Stimulated activated CD4-positive, alpha-beta T cell treated with anti-CD3 and anti-CD28 coated beads, TNF-alpha, amount 100 ng/mL, for 24 hours (primary cell): ENCODE measurements at regions not wholly inside any gene's neighbourhood (a gene's known extent, or its start where the extent isn't known, plus 50 kb on each side); places are given as distances from the start of the nearest gene placed in this dataset.

Source experiments
- DNase-seq, 3 experiments: peaks; one replicate each; pipeline ENCODE4 v3.0.0-alpha.2; 2020; ENCODE audit warnings: low read depth in 3 of 3

DNA sequence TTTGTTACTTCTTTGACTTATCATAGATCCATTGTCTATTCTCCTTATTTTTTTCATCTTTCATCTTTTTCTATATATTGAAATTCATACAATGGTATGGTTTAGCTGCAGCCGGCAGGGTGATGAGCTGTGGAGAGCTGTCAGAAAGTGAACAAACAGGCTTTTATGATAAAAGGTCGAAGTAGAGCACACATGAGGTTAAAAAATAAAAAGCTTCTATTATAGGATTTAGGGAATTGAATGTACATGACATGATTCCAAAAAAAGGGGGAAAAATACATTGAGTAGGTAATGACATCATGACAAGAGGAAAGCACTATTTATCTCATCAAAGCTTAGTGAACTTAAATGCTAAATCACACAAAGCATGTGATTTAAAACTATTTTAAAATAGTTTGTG lies 884.8 kb downstream of the METTL15 start:
- no peak for DNase-seq

DNA sequence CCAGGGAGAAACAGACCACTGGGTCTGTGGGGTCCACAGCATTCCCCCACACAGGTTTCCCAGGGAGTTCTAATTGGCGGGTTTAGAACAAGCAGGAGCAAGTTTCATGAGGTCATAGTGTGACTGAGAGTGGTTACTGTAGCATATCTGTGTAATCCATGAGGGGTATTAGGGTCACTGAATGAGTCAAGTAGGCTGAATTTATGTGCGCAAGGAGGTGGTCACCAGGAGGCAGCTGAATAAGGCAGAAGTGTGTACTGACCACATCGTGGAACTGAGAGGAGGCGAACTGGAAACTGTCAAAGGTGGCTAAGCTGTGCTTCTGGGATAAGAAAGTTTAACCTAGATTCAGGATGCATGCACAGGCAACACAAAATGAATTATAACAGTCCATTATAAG lies 876.0 kb downstream of the METTL15 start:
- no peak for DNase-seq

DNA sequence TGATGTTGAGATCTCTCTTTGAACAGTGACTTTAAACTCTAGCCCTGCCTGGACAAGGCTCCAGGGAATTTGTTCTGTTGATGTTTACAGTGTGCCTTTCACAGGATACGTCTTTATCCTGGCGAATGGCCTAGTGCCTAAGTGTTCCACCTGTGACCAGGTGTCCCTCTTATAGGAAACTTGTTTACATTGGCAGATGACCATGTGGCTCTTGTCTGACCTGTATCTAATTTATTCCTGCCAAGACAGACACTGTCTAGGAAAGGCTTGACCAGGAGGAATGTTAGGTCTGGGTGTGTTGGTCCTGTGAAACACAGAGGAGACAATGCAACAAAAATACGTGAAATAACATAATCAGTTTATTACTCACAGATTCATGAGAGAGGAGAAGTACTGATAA lies 875.6 kb downstream of the METTL15 start:
- DNase-seq, result no peak

DNA sequence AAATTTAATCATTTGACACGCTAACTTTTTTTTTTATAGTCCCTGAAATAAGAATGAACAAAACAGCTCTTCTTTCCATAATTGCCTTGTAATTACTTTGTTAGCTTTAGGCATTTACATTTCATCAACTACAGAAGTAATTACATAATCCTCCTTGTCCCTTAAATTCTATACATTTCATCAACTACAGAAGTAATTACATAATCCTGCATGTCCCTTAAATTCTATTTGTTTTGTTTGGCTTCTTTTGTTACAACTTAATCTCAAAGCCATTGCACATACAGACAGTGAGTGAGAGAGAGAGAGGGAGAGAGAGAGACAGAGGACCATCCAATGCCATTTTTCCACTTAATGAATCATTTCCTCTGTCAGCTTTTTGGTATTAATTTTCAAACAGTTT lies 873.2 kb downstream of the METTL15 start:
- DNase-seq, result no peak

DNA sequence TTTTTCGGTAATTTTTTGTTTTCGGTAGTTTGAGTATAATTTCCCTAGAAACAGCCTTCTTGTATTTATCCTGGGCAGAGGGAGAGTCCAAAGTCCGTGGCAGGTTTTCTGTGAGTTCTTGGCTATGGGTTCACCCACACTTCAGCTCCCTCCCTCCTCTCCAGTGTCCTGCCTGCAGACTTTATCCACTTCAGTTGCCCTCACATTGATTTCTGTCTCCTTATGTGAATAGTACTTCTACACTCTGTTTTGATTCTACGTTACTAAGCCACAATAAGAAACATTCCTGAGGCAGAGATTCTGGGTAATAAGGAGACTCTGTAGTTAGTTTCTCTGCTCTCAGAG lies 868.6 kb downstream of the METTL15 start:
- DNase-seq, result no peak

DNA sequence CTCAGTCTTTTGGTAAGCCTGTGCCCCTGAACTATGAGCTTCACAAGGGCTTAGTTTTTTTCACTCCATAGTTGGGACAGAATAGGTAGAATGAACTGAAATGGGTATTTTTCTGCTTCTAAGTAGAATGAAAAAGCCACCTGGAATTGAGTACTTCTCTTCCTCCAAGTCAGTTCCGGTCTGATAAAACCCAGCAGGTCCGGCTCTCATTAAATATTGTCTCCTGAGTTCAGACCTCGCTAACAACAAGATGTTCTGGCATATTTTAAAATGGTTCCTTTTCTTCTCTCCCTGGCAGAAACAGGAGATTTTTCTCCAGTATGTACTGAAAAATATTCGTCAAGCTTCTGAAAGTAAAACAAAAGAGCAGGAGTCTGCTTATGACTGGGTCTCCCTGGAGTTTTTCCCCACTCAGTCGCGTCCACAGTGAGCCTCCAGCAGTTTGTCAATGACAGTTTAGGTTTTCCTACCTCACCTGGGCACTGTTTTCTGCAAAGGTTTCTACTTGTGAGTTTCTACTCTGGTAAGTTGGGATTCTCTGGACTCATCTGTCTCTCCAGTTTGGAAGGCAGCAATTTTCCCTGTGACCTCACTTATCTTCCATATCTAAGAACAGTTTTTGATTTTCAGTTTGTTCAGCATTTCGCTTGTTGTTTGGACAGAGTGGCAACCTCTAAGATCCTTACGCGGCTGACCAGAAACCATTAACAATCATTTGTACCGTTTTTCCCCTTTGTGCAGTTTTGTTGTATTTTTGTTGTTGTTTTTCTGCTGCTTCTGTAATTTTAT lies 868.0 kb downstream of the METTL15 start:
- no peak for DNase-seq

DNA sequence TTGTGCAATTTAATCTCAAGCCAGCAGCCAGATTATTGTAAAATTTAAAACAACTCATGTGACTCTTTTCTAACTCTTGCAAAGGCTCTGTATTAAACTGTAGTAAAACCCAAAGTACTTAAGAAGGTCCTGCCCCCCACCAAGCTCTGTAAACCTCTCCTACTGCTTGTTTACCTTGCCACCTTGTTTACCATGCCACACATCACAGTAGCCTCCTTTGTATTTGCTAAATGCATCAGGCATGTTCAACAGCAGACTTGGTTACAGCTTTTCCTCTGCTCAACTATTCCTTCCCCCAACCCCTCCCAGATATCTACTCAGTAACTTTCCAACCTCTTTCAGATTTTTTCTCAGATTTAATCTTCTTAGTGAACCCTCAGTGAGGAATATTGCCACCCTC lies 861.6 kb downstream of the METTL15 start:
- no peak for DNase-seq

DNA sequence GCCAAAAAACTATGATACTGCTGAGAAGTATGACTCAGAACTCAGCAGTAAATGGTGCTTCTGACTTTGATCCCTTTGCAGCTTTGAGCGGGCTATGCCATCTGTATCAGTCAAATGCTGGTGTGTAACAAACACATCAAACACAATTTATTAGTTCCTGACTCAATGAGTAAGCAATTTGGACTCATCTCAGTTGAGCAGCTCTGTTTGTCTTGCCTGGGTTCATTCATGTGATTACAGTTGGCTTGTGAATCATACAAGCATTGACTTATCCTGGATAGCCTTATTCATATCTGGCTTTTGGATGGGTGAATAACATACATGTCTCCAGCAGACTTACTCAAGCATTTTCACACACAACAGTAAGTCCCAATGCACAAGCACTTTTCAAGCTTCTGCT lies 858.8 kb downstream of the METTL15 start:
- DNase-seq, result no peak

DNA sequence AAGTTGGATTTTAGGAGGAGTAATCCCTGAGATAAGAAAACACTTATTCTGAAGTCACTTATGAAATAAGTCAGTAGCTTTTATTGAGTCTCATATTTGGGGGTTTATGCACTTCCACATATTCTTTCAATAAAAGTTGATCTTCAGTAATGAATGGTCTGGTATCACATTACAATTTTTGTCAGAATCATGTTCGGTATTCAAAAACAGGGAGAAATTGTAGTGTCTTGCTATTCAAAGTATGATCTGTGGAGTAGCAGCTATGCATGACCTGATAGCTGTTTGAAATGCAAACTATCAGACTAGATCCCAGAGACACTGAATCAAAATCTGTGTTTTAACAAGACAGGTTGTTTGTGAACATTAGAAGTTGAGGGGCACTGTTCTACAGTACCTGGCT lies 857.6 kb downstream of the METTL15 start:
- no peak for DNase-seq

DNA sequence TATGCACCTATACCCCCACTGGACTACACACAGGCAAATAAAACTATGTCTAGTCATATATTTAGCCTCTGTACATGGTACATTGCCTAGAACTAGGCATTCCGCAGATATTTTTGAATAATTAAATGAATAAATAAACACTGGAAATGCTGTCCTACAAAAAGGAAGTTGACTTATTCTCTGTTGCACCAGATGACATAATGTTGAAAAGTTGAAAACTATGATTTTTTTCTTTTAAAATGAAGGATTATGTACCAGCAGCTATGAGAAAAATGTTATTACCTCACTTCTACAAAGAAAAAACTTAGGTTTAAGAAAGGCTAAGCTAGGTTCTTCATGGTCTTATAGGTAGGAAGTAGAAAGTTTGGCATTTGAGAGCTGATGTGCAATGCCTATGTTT lies 856.6 kb downstream of the METTL15 start:
- DNase-seq, result no peak

DNA sequence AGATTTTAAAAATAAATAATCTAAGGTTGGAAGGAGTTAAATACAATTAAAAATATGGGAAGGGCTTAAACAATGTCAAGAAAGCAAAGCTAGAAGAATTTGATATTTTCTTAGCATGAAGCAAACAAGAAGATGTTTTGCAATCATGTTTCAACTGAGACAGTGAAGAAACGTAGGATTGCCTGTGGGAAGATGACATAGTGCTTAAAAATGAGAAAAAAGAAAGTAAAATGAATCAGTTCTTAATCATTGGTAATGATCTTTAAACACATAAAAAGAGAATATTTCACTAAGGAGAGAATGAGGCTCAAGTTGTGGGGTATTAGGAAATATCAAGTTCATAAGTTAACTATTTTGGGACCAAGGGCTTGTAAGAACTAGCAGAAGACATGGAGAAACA lies 855.0 kb downstream of the METTL15 start:
- DNase-seq, result no peak

DNA sequence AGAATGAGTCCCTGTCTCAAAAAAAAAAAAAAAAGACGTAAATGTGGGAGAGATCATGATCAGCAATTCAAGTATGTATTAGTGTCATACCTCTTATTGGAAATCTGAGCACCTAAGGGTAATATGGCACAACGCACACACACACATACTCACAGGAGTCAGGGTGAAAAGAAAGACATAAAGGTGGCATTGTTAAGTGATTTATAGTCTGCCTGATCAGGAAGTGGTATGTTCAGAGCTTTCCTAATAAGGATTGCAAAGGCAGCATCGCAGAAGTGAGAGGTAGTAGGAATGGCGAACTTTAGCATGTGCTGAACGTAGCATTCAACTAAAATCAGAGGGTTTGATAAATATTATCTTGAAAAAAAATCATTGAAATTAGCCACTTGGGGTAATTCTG lies 854.3 kb downstream of the METTL15 start:
- DNase-seq, result no peak

DNA sequence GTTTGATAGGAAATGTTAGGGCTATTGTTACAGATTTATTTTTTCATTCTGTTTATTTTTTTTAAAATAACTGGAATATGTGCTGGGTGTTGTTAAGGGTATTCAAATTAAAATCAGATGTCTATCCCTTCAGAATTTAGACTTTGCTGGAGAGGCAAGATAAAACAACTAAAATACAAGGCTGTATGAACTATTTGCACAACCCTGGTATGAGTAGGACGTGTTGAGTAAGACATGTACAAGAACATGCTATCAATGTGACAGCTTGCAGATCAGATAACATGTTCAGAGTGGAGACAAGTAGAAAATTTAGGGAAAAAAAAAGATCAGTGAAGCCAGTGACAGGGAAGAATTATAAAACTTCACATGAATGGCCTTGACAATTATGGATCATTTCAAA lies 853.5 kb downstream of the METTL15 start:
- no peak for DNase-seq

DNA sequence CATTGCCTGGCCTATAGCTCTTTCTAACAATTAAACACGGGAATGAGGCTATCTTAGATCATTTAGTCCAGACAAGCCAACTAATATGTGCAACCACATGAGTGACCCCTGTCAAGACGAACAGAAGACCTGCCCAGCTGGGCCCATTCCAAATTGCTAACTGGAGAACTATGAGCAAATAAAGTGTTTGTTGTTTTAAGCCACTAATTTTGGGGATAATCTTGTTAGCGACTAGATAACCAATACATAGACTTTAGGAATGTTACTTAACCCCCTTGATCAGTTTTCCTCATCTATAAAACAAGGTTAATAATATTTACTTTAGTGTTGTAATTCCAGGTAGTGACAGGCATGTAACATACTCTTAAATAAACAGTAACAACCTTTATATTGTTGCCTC lies 848.3 kb downstream of the METTL15 start:
- DNase-seq, result no peak

DNA sequence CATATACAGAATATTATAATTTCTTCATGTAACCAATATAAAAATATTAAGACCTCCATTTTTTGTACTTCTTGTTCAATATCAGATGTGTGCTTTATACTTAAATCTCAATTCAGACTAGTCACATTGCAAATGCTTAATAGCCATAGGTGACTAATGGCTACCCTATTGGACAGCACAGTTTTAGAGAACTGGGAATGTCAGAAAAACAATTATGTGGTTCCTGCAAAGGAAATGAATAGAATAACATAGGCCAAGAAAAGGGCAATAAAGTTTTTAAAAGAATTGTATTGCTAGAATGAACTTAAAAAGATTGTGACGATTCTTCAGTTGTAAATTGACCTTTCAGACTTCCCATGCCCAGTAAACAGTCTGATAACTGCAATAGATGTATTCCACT lies 843.0 kb downstream of the METTL15 start:
- DNase-seq, result no peak

DNA sequence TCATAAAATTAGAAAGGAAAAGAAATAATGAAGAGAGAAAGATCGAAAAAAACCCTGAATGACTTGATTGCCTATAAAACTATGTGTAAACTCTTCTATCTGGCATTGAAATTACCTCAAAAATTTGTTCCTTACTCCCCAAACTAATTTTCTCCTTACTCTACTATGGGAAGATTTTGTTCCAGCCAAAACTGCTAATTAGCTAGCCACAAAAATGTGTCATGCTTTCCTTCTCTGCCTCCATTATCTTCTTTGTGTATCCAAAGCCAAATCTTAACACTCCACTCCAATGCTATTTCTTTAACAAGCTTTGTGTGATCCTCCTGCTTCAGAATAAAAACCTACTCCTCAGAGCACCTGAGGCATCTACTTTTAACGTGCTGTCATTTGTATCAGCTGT lies 831.2 kb downstream of the METTL15 start:
- no peak for DNase-seq

DNA sequence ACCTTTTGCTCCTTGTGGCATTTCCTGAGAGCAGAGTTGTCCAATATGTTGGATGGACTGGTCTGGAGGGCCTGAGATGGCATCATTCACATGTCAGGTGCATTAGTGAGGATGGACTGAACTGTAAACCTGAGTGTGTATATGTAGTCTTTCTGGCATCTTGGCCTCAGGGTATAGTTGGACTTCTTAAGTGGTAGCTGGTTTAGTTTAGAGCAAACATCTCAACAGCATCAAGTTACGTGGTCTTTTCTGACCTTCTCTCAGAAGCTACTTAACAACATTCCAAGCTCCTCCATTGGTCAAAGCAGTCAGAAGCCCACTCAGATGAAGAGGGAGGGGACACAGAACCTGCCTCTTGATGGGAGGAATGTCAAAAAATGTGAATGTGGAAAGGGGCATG lies 829.9 kb downstream of the METTL15 start:
- no peak for DNase-seq

DNA sequence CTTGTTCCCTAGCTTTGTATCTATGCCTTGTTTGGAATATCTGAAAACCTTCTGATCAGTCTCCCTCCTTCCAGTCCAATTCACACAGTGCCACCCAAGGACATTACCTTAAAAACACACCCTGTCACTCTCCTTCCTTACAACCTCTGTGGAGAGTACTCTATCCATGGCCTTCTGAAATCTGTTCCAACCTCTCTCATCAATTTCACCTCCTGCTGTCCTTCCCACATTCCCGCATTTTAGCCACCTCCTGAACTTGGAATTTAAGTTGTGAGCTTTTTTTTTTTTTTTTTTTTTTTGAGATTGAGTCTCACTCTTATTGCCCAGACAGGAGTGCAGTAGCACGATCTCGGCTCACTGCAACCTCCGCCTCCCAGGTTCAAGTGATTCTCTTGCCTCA lies 824.8 kb downstream of the METTL15 start:
- no peak for DNase-seq

DNA sequence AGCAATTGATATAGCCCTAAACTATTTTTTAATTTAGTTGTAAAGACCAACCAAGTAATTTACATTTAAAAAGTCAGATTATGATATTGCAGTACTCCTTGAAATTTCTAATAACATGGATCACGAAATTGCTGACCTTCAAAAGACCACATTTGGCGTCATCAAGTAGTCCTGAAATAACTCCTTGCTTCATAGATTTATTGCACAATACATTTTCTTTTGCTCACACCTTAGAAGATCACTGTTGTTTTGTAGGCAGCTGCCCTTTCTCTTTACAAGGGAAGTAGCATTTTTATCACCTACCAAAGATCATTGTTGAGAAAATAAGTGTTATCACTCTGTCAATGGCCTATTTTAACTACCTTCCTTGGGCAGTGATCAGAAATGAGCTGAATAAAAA lies 815.8 kb downstream of the METTL15 start:
- no peak for DNase-seq

DNA sequence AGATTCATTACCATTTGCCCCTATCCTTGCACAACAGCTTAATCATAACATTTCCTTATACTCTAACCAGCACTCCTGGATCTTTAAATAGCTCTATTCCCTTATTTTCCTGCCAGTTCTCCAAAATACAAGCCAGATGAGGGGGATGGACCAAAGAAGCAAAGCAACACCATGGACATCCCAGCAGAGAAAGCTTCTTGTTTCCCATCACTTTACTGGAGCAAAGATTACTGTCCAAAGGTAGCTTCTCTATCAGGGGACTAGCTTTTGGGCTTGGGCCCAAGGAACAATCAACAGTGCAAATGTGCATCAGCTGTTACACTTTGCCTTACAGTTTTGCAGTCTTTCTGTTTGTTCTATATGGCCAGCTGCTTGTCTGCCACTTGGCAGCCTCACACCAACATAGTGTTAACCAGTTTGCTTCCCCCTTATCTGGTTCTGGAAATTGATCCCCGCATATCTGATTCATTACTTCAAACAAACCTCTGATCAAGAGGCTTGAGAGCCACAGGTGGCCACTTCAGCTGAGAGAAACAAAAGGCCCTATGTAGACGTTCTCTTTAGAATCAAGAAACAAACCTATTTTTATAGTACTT lies 814.3 kb downstream of the METTL15 start:
- no peak for DNase-seq

DNA sequence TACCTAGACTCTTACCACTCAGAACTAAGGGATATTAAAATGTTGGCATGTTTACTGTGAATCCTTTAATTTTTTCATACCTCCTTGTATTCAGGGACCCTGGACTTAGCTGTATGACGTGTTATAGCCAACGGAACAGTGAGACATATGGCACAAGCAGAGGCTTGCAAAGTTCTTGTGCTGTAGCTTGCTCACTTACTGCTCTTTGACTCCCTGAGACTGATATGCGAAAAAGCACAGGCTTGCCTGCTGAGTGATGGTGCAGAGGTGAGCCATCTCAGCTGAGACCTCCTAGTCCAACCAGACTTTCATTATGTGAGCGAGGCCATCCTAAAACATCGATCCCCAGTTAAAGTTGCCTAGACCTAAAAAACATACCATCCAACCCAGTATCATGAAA lies 811.0 kb downstream of the METTL15 start:
- no peak for DNase-seq

DNA sequence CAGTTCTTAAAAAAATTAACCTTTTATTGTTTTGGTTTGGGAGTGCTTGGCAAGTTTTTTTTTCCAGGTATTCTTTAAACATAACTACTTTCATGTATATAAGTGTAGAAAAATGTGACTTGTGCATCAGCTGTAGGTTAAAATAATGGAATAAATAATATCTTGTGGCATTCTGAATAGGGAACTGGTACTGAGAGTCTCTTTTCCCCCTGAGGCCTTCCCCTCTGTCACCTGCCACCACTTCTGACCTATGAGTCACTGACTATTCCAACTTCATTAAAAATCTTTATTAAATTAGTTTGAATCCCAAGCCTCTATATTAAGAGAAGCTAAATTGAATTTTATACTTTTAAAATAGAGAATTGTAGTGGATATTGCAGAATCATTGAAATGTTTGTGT lies 805.7 kb downstream of the METTL15 start:
- no peak for DNase-seq

DNA sequence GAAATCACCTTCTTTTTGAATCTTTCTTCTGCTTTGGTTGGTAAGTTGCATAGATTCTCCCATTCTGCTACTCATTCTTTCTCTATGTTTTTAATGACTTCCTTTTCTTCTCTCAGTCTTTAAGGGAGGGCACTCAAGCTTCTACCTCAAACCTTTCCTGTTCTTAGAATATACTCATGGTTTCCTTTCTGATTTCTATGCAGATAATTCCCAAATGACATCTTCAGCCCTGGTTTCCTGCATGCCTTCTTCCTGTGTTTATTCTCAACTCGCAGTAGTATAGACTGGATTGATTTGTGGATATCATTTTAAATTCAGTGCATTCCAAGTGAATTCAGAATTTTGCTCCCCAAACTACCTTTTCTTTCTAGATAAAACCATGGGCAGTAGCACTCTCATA lies 803.6 kb downstream of the METTL15 start:
- DNase-seq, result no peak

DNA sequence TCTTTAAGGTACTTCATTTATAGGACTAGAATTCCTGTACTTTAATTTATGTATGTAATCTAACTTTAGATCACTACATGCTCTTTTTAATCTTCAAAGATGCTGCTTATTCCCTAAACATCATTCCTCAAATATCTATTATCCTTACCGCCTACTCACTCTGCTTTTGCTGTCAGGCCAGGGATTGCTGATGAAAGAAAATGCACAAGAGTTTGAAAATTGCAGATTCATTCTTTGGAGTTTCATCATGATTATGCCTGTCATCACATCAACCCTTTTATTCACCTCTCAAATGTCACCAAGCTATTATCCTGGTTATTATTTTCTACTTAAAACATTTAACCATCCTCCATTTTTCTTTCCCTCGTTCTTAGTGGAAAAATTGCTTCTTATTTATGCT lies 802.7 kb downstream of the METTL15 start:
- no peak for DNase-seq
